Mesothelial cell of epicardium (in vitro differentiated cells): ENCODE measurements at regions not wholly inside any gene's neighbourhood (a gene's known extent, or its start where the extent isn't known, plus 50 kb on each side); places are given as distances from the start of the nearest gene placed in this dataset.

Experiments
- DNase-seq, 2 experiments: peaks; one replicate each; pipeline ENCODE4 v3.0.0; 2021; ENCODE audit warnings: low spot score in 2 of 2; ENCODE audit not compliant: unreplicated experiment in 2 of 2
- H3K27ac Mint-ChIP-seq: 2 replicates; pipeline ENCODE4 v1.8.0; 2021; ENCODE audit warnings: mixed read lengths
- H3K27me3 Mint-ChIP-seq: 2 replicates; pipeline ENCODE4 v1.8.0; 2021; ENCODE audit warnings: low read depth, mixed read lengths
- H3K36me3 Mint-ChIP-seq: 2 replicates; pipeline ENCODE4 v1.8.0; 2021; ENCODE audit warnings: mixed read lengths
- H3K4me1 Mint-ChIP-seq: 2 replicates; pipeline ENCODE4 v1.8.0; 2021; ENCODE audit warnings: mixed read lengths
- H3K4me3 Mint-ChIP-seq: 2 replicates; pipeline ENCODE4 v1.8.0; 2021; ENCODE audit warnings: mild to moderate bottlenecking, moderate library complexity, mixed read lengths
- H3K9me3 Mint-ChIP-seq: 2 replicates; pipeline ENCODE4 v1.8.0; 2021; ENCODE audit warnings: mixed read lengths
- TF ChIP-seq, protein P1 (sequence below): fragments of 200-600 bp; sonication (generic); IDR thresholded peaks from one replicate; pipeline ENCODE4 v1.5.0; 2021; ENCODE audit warnings: antibody characterized with exemption; ENCODE audit not compliant: unreplicated experiment

DNA sequence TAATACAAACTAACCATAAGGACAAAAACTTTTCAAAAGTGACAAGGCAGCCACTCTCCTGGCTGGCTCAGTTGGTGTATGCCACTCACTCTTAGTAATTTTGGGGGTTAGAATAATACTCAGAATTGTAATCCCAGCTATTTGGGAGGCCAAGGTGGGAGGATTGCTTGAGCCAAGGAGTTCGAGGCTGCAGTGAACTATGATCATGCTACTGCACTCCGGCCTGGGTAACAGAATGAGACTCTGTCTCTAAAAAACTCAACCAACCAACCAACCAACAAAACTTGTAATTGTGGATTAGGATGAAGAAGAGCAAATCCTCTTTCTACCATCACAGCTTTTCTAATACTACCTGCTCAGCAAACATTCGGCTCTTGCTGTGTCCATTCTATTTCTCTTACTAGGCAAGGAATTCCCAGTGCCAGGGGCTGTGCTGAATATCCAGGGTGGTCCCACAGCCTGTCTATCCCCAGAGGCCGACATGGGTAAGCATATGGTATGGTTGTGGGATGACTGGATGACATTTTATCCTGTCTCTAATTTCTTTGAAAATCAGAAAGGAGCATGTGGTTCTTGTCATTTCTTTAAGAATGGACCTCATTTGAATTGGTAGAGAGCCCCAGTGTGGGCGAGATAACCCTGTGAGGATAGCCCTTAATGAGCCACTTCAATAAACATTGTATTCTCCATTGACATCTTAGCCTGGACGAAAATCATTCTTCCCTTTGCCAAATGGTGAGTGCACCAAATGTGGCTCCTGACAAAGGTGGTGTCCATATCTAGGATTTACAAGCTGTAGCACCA is 220.1 kb downstream of the MYCN start:
- Mint-ChIP-seq H3K27ac (no peak overlapping the region), H3K36me3 (no peaks in the 10 kb centered on the region), H3K4me3 (no peak overlapping the region), H3K27me3 (no peaks in the 10 kb centered on the region), H3K9me3 (no peaks in the 10 kb centered on the region), H3K4me1 (peaks cover 4% of the 10 kb centered on the region)
- no peak for DNase-seq
- TF ChIP-seq, protein P1, sequence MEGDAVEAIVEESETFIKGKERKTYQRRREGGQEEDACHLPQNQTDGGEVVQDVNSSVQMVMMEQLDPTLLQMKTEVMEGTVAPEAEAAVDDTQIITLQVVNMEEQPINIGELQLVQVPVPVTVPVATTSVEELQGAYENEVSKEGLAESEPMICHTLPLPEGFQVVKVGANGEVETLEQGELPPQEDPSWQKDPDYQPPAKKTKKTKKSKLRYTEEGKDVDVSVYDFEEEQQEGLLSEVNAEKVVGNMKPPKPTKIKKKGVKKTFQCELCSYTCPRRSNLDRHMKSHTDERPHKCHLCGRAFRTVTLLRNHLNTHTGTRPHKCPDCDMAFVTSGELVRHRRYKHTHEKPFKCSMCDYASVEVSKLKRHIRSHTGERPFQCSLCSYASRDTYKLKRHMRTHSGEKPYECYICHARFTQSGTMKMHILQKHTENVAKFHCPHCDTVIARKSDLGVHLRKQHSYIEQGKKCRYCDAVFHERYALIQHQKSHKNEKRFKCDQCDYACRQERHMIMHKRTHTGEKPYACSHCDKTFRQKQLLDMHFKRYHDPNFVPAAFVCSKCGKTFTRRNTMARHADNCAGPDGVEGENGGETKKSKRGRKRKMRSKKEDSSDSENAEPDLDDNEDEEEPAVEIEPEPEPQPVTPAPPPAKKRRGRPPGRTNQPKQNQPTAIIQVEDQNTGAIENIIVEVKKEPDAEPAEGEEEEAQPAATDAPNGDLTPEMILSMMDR, result no peak

DNA sequence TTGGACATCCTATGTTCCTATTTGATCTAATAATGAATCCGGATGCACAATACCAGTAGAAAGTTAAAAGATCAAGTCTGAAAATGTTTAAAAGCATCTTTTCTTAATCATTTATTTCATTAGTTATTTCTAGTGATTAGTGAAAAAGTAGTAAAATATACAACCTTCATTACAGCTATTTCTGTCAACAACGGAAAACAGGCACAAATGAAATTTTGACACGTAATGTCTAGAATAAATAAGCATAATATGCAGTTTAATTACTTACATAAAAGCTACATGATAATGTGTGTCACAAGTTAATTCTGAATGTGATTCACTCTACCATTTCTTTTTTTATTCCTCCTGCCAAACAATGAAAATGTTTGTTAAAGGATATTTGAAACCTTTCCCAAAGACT is 216.1 kb downstream of the MYCN start:
- TF ChIP-seq, protein P1, result no peak
- no peaks in the 10 kb centered on the region for H3K36me3 Mint-ChIP-seq
- no peak overlapping the region for H3K27ac Mint-ChIP-seq
- peaks cover 8% of the 10 kb centered on the region for H3K4me1 Mint-ChIP-seq
- DNase-seq, result no peak
- no peaks in the 10 kb centered on the region for H3K27me3 Mint-ChIP-seq
- H3K4me3 Mint-ChIP-seq, result no peak overlapping the region
- H3K9me3 Mint-ChIP-seq, result no peaks in the 10 kb centered on the region

DNA sequence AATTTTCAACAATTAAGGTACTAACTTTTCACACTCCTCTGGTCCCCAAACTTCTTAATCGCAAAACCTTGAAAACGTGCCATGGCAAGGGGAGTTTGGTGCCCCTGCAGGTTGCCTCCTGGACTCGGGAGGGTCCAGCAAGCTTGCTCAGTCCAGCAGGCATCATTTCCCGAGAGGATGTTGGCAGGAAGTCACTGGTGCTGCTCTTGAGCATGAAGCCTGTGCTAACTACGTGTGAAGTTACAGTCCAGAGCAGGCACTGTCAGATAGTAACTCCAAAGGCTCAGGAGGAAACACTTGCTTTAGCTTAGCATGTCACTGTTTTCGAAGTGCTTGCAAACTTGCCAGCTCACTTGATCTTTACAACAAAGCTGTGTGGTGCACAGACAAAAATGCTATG is 215.4 kb downstream of the MYCN start:
- H3K27ac Mint-ChIP-seq, result no peak overlapping the region
- TF ChIP-seq, protein P1, result no peak
- no peaks in the 10 kb centered on the region for H3K27me3 Mint-ChIP-seq
- H3K9me3 Mint-ChIP-seq, result no peaks in the 10 kb centered on the region
- peaks cover 8% of the 10 kb centered on the region for H3K4me1 Mint-ChIP-seq
- no peak for DNase-seq
- no peaks in the 10 kb centered on the region for H3K36me3 Mint-ChIP-seq
- H3K4me3 Mint-ChIP-seq, result no peak overlapping the region

DNA sequence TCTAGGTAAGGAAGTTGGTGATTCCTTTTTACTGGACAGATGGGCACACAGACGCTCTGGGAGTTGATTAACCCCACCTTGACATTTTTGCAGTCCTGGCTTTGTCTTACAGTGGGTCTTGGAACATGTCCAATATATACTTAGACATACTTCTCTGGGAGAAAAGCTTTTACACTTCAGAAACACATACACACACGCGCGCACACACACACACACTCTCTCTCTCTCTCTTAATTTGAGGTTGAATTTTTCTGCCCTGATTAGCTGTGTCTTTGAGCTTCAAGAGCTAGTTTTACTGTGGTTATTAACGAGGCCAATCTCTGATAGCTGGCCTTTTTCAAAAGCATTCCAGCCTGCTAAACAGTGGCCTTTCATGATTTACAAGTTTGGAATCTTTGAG is 215.0 kb downstream of the MYCN start:
- H3K27me3 Mint-ChIP-seq, result no peaks in the 10 kb centered on the region
- no peaks in the 10 kb centered on the region for H3K36me3 Mint-ChIP-seq
- H3K9me3 Mint-ChIP-seq, result no peaks in the 10 kb centered on the region
- H3K4me3 Mint-ChIP-seq, result no peak overlapping the region
- DNase-seq, result no peak
- TF ChIP-seq, protein P1, result no peak
- H3K4me1 Mint-ChIP-seq, result peaks cover 8% of the 10 kb centered on the region
- H3K27ac Mint-ChIP-seq, result peak overlapping the region; percentile 0

DNA sequence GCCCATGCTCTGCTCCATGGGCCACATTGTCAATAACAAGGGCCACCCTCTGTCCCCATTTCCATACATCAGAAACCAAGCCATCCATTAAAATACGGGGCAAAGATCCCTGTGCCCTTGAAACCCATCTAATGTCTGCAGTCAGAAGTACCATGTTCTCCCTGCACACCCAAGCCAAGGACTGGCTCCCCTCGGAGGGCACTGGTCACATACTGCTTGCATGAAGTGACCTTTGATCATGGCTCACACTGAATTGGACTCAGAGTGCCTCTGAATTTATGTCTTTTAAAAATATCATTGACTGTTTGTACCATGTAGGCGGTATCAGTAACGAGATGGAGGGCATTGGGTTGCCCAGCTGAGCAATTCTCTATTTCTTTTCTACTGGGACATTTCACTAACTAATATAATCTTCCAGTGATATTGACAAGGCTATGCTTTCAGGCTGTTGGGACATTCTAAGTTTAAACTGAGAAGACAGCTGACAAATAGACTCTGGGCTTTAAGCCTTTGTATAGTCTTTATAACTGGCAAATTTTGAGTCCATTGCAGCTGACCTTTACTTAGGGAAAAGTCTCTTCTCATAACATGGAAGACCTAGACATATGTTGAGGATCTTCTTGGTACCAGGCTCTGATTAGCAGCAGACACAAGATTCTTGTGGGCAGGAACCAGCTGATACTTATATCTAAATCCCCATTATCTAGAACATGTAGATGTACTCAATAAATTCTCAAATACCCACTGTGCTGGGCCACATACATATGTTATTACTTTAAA is 214.3 kb downstream of the MYCN start:
- Mint-ChIP-seq H3K36me3 (no peaks in the 10 kb centered on the region), H3K27ac (no peak overlapping the region), H3K4me3 (no peak overlapping the region), H3K9me3 (no peaks in the 10 kb centered on the region), H3K4me1 (peaks cover 8% of the 10 kb centered on the region), H3K27me3 (no peaks in the 10 kb centered on the region)
- no peak for DNase-seq
- TF ChIP-seq, protein P1, result no peak
